ENCODE measurements at regions not wholly inside any gene's neighbourhood (a gene's known extent, or its start where the extent isn't known, plus 50 kb on each side); places are given as distances from the start of the nearest gene placed in this dataset.

GRCh38 chr1:188367661-188368060 lies 1538.9 kb downstream of the PLA2G4A start:
- DNase-seq, result no peak

GRCh38 chr1:188371295-188371806 lies 1542.6 kb downstream of the PLA2G4A start:
- no peak for DNase-seq

- DNase-seq, result no peak
These were observed 1544.1 kb downstream of the PLA2G4A start for GRCh38 chr1:188372821-188373220.

- no peak for DNase-seq
These were observed 1554.1 kb downstream of the PLA2G4A start for GRCh38 chr1:188382851-188383250.

- no peak for DNase-seq
These were observed 1557.4 kb downstream of the PLA2G4A start for GRCh38 chr1:188386161-188386560.

- no peak for DNase-seq
These were observed 1557.9 kb downstream of the PLA2G4A start for GRCh38 chr1:188386666-188387065.

- no peak for DNase-seq
These were observed 1565.9 kb downstream of the PLA2G4A start for GRCh38 chr1:188394677-188395076.

GRCh38 chr1:188397521-188397920 lies 1568.8 kb downstream of the PLA2G4A start:
- DNase-seq, result no peak

- no peak for DNase-seq
These were observed 1574.2 kb downstream of the PLA2G4A start for GRCh38 chr1:188402986-188403385.

- no peak for DNase-seq
These were observed 1577.9 kb downstream of the PLA2G4A start for GRCh38 chr1:188406636-188407035.

GRCh38 chr1:188420177-188420576 lies 1591.4 kb downstream of the PLA2G4A start:
- no peak for DNase-seq

- no peak for DNase-seq
These were observed 1594.3 kb downstream of the PLA2G4A start for GRCh38 chr1:188423073-188423472.

- DNase-seq, result no peak
These were observed 1595.4 kb downstream of the PLA2G4A start for GRCh38 chr1:188424176-188424575.

GRCh38 chr1:188425687-188426086 lies 1596.9 kb downstream of the PLA2G4A start:
- no peak for DNase-seq

GRCh38 chr1:188426561-188426960 lies 1597.8 kb downstream of the PLA2G4A start:
- no peak for DNase-seq

- no peak for DNase-seq
These were observed 1598.9 kb downstream of the PLA2G4A start for GRCh38 chr1:188427642-188428041.

- DNase-seq, result no peak
These were observed 1600.6 kb downstream of the PLA2G4A start for GRCh38 chr1:188429386-188429785.

GRCh38 chr1:188432427-188432826 lies 1603.7 kb downstream of the PLA2G4A start:
- DNase-seq, result no peak

- no peak for DNase-seq
These were observed 1604.7 kb downstream of the PLA2G4A start for GRCh38 chr1:188433425-188433824.

- DNase-seq, result no peak
These were observed 1615.8 kb downstream of the PLA2G4A start for GRCh38 chr1:188444526-188444925.

GRCh38 chr1:188462837-188463236 lies 1634.1 kb downstream of the PLA2G4A start:
- DNase-seq, result no peak

GRCh38 chr1:188463919-188464318 lies 1635.2 kb downstream of the PLA2G4A start:
- DNase-seq, result no peak

- DNase-seq, result no peak
These were observed 1637.8 kb downstream of the PLA2G4A start for GRCh38 chr1:188466539-188466938.

- DNase-seq, result no peak
These were observed 1647.9 kb downstream of the PLA2G4A start for GRCh38 chr1:188476606-188477005.

GRCh38 chr1:188489336-188490112 lies 1660.8 kb downstream of the PLA2G4A start:
- DNase-seq, result no peak
